Fibroblast of the aortic adventitia (primary cell): ENCODE measurements at regions not wholly inside any gene's neighbourhood (a gene's known extent, or its start where the extent isn't known, plus 50 kb on each side); places are given as distances from the start of the nearest gene placed in this dataset.

Experiments used
- DNase-seq: peaks from one replicate; pipeline ENCODE4 v3.0.0-alpha.2; 2010; ENCODE audit warnings: low read depth
- H3K4me3 ChIP-seq: 2 replicates; pipeline ENCODE4 v1.5.1; 2011; ENCODE audit warnings: low read depth, mild to moderate bottlenecking, control low read depth, low read length, moderate library complexity
- TF ChIP-seq, protein P1 (sequence below): IDR thresholded peaks from 2 replicates; pipeline ENCODE4 v1.5.1; 2011; ENCODE audit warnings: mild to moderate bottlenecking, low read length, control low read depth, inconsistent platforms; ENCODE audit not compliant: insufficient read depth

DNA sequence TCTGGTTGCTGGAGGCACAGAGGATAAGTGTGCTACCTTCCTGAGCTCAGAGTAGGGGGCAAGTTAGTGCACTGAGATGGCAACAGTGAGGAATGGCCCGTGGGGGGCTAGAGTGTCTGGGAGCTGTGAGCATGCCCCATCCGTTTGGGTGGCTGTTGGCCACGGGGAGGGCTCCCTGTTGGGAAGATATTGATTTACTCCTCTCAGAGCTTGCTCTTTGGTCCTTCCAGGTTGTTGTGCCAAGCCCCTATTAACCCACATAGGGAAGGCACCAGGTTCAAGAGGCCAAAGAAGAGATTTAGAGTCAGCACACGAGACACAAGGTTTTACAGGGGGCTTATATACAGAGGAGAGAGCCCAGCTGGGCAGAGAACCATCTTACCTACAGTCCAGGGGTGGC is 318.8 kb downstream of the TSN start:
- TF ChIP-seq, protein P1, sequence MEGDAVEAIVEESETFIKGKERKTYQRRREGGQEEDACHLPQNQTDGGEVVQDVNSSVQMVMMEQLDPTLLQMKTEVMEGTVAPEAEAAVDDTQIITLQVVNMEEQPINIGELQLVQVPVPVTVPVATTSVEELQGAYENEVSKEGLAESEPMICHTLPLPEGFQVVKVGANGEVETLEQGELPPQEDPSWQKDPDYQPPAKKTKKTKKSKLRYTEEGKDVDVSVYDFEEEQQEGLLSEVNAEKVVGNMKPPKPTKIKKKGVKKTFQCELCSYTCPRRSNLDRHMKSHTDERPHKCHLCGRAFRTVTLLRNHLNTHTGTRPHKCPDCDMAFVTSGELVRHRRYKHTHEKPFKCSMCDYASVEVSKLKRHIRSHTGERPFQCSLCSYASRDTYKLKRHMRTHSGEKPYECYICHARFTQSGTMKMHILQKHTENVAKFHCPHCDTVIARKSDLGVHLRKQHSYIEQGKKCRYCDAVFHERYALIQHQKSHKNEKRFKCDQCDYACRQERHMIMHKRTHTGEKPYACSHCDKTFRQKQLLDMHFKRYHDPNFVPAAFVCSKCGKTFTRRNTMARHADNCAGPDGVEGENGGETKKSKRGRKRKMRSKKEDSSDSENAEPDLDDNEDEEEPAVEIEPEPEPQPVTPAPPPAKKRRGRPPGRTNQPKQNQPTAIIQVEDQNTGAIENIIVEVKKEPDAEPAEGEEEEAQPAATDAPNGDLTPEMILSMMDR, result no peak
- H3K4me3 ChIP-seq, result no peak overlapping the region
- DNase-seq, result no peak

DNA sequence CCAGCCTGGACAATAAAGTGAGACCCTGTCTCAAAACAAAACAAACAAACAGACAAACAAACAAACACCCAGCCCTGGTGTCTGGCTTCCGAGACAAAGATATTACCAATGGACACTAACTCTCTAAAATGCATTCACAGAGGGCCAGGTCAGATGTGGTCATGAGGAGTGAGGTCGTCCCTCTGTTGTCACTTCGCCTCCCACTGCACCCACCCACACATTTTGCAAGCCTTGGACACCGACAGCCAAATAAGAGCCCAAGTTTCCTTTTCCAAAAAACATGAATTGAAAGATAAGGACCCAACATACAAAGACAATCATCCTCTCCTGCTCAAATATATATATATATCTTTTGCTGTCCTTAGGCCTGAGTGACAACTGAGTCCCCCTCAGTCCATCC is 319.9 kb downstream of the TSN start:
- DNase-seq, result no peak
- H3K4me3 ChIP-seq, result no peak overlapping the region
- TF ChIP-seq, protein P1, result no peak

DNA sequence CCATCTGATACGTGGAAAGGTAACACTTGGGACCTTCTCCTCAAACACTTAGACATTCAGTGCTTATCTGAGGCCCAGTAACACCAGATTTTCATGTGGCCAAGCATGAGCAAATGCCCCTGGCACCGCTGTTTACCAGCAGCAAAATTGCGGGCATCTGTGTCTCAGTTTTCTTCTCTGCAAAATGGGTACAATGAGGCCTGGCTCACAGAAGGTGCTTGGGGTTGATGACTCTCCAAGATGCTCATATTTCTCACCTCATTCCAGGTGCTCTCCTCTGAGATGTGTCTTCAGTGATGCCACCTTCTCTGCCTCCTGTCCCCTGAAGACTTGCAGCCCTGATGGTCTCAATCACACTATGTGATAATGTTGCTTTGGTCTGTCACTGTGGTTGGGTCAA is 321.7 kb downstream of the TSN start:
- TF ChIP-seq, protein P1, result no peak
- DNase-seq, result no peak
- no peak overlapping the region for H3K4me3 ChIP-seq

DNA sequence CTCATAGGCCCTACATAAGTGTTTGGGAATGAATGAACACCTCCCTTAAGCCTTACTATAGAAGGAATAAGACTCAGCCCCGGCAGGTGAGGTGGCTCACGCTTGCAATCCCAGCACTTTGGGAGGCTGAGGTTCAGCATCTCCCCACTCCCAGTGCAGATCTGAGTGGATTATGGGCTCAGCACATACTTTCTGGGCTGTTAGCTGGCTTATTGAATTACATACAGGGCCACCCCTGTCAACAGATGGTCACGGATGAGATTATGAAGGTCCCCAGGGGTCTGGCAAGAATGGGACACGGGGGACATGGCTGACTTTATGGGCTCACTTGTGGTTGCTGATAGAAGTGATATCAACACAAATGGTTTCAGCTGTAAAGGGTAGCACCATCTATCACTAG is 322.3 kb downstream of the TSN start:
- TF ChIP-seq, protein P1, result no peak
- no peak for DNase-seq

DNA sequence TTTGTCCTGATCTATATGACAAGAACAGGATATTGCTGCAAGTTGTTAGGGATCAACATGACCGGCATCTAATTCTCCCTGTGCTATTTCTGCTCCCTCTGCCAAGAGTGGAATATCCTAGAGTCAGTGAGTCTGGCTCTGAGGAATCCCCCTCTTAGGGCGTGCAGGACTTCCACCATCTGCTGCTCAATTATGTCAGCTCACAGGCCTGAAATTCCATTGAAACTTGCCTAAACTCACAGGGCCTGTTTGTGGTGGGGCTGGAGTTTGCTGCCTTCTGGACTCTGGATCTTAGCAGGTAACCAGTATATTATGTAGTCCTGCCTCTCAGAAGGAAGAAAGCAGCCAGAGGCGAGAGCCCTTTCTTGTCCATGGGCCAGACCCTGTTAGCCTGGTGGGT is 323.0 kb downstream of the TSN start:
- DNase-seq, result no peak
- TF ChIP-seq, protein P1, result no peak
- no peak overlapping the region for H3K4me3 ChIP-seq

More for the DNA sequence above, 322.3 kb downstream of the TSN start:
- H3K4me3 ChIP-seq, result no peak overlapping the region

DNA sequence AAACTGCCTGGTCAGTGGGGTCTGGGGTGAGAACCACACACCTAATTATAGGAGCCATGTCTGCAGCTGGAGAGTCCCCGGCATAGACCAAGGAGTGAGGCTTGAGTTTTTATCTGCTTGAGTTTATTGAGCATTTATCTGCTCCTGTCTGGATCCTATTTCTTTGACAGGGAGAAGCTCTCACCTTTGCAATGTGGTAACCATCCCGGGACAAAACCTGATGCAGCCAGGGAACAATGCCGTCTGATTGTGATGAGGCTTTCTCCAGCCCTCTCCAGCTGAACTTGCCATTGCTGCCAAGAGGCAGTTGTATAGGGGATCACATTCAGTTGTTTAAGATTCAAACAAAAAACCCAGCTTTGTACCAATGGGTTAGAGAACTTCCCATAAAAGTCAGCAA is 324.4 kb downstream of the TSN start:
- H3K4me3 ChIP-seq, result no peak overlapping the region
- no peak for DNase-seq
- TF ChIP-seq, protein P1, result no peak

DNA sequence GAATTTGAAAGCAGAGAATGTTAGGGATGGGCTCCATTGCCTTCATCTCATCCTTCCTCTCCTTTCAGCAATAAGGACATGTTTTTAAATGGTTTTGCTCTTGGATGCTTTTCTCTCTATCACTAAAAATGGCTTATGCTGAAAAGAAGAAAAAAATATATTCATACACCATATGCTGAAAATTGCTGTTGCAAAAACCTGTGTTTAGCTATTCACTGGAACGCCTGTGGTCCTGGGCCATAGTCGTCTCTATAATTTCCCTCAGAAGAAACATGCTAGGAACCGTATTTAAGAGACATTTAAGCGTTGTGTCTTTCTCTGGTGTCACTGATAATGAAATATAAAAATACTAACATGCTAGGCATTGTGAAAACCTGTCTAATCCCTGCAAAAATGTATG is 324.9 kb downstream of the TSN start:
- DNase-seq, result no peak
- TF ChIP-seq, protein P1, result no peak
- H3K4me3 ChIP-seq, result no peak overlapping the region
